WTC11 (cell line): ENCODE measurements at regions not wholly inside any gene's neighbourhood (a gene's known extent, or its start where the extent isn't known, plus 50 kb on each side); places are given as distances from the start of the nearest gene placed in this dataset.

Experiments
- ATAC-seq: fragments of 200-7000 bp; cut with Tn5 transposase; 2 replicates; pipeline ENCODE4 v1.10.0; 2021; ENCODE audit warnings: mild to moderate bottlenecking, moderate library complexity
- CTCF ChIA-PET: fragments of 300-600 bp; sonication (Branson Sonifier 250); formaldehyde crosslinking; loops from one replicate; lab custom pipeline; 2021; ENCODE audit warnings: antibody characterized with exemption; lab: Charles Lee
- POLR2A ChIA-PET: fragments of 350-600 bp; sonication (Branson Sonifier 250); formaldehyde crosslinking; loops from one replicate; lab custom pipeline; 2021; ENCODE audit warnings: antibody characterized with exemption; lab: Charles Lee
- DNase-seq: peaks from one replicate; pipeline ENCODE4 v3.0.0; 2021; ENCODE audit warnings: low spot score
- H3K27ac Mint-ChIP-seq: 2 replicates; pipeline ENCODE4 v1.8.0; 2021; ENCODE audit warnings: mixed read lengths
- H3K27me3 Mint-ChIP-seq: 2 replicates; pipeline ENCODE4 v1.8.0; 2021; ENCODE audit warnings: low read depth, mild to moderate bottlenecking, moderate library complexity, mixed read lengths
- H3K36me3 Mint-ChIP-seq: 2 replicates; pipeline ENCODE4 v1.8.0; 2021; ENCODE audit warnings: mixed read lengths
- H3K4me1 Mint-ChIP-seq: 2 replicates; pipeline ENCODE4 v1.8.0; 2022; ENCODE audit warnings: mixed read lengths
- H3K4me3 Mint-ChIP-seq: 2 replicates; pipeline ENCODE4 v1.8.0; 2021; ENCODE audit warnings: mild to moderate bottlenecking, moderate library complexity, mixed read lengths
- H3K9me3 Mint-ChIP-seq: 2 replicates; pipeline ENCODE4 v1.8.0; 2021; ENCODE audit warnings: mixed read lengths
- ATF2 ChIP-seq: sonication (generic); formaldehyde crosslinking; IDR thresholded peaks from 2 replicates; pipeline ENCODE4 v1.8.1; 2022; ENCODE audit warnings: low read depth, missing genetic modification reagents, borderline replicate concordance
- ATF6 ChIP-seq: sonication (generic); formaldehyde crosslinking; IDR thresholded peaks from 2 replicates; pipeline ENCODE4 v1.8.1; 2023; ENCODE audit warnings: mild to moderate bottlenecking, missing genetic modification reagents
- CBFB ChIP-seq: sonication (generic); formaldehyde crosslinking; IDR thresholded peaks from 2 replicates; pipeline ENCODE4 v1.8.1; 2022; ENCODE audit warnings: mild to moderate bottlenecking, low read depth, missing genetic modification reagents
- E2F1 ChIP-seq: sonication (generic); formaldehyde crosslinking; IDR thresholded peaks from 2 replicates; pipeline ENCODE4 v1.8.0; 2022; ENCODE audit warnings: mild to moderate bottlenecking, missing genetic modification reagents
- ETV6 ChIP-seq: sonication (generic); formaldehyde crosslinking; IDR thresholded peaks from 2 replicates; pipeline ENCODE4 v1.8.1; 2022; ENCODE audit warnings: mild to moderate bottlenecking, missing genetic modification reagents
- FOXJ3 ChIP-seq: sonication (generic); formaldehyde crosslinking; IDR thresholded peaks from 2 replicates; pipeline ENCODE4 v1.9.0; 2021; ENCODE audit warnings: missing genetic modification reagents, mild to moderate bottlenecking, borderline replicate concordance
- FOXP1 ChIP-seq: sonication (generic); formaldehyde crosslinking; IDR thresholded peaks from 2 replicates; pipeline ENCODE4 v1.8.0; 2022; ENCODE audit warnings: missing genetic modification reagents, mild to moderate bottlenecking, moderate library complexity, borderline replicate concordance
- GABPB1 ChIP-seq: sonication (generic); formaldehyde crosslinking; IDR thresholded peaks from 2 replicates; pipeline ENCODE4 v1.8.1; 2023; ENCODE audit warnings: mild to moderate bottlenecking, missing genetic modification reagents
- GRHL2 ChIP-seq: fragments of 250-450 bp; sonication (Bioruptor Pico); IDR thresholded peaks from 2 replicates; pipeline ENCODE4 v1.8.0; 2022; ENCODE audit warnings: mild to moderate bottlenecking, moderate library complexity; ENCODE audit not compliant: insufficient replicate concordance, severe bottlenecking
- IRF1 ChIP-seq: sonication (generic); formaldehyde crosslinking; IDR thresholded peaks from 2 replicates; pipeline ENCODE4 v1.8.0; 2023; ENCODE audit warnings: missing genetic modification reagents
- MAX ChIP-seq: sonication (generic); formaldehyde crosslinking; IDR thresholded peaks from 2 replicates; pipeline ENCODE4 v1.8.0; 2022; ENCODE audit warnings: mild to moderate bottlenecking, missing genetic modification reagents
- MLX ChIP-seq: sonication (generic); formaldehyde crosslinking; IDR thresholded peaks from 2 replicates; pipeline ENCODE4 v1.8.1; 2023; ENCODE audit warnings: mild to moderate bottlenecking, missing genetic modification reagents, moderate library complexity
- NR1H2 ChIP-seq: sonication (generic); formaldehyde crosslinking; IDR thresholded peaks from 2 replicates; pipeline ENCODE4 v1.9.0; 2021; ENCODE audit warnings: mild to moderate bottlenecking, moderate library complexity, missing genetic modification reagents
- PRRX2 ChIP-seq: fragments of 250-450 bp; sonication (Bioruptor Pico); IDR thresholded peaks from 2 replicates; pipeline ENCODE4 v1.8.0; 2021; ENCODE audit warnings: mild to moderate bottlenecking
- SMAD3 ChIP-seq: sonication (generic); formaldehyde crosslinking; IDR thresholded peaks from 2 replicates; pipeline ENCODE4 v1.8.0; 2022; ENCODE audit warnings: missing genetic modification reagents, mild to moderate bottlenecking, borderline replicate concordance
- USF2 ChIP-seq: sonication (generic); formaldehyde crosslinking; IDR thresholded peaks from 2 replicates; pipeline ENCODE4 v1.8.1; 2023; ENCODE audit warnings: mild to moderate bottlenecking, missing genetic modification reagents, moderate library complexity
- ZBTB21 ChIP-seq: sonication (generic); formaldehyde crosslinking; IDR thresholded peaks from 2 replicates; pipeline ENCODE4 v1.8.1; 2023; ENCODE audit warnings: mild to moderate bottlenecking, missing genetic modification reagents, borderline replicate concordance
- ZNF121 ChIP-seq: sonication (generic); formaldehyde crosslinking; IDR thresholded peaks from 2 replicates; pipeline ENCODE4 v1.8.0; 2023; ENCODE audit warnings: missing genetic modification reagents
- ZNF138 ChIP-seq: sonication (generic); formaldehyde crosslinking; conservative IDR thresholded peaks from 2 replicates; pipeline ENCODE4 v1.8.1; 2022; ENCODE audit warnings: mild to moderate bottlenecking, moderate library complexity, missing genetic modification reagents
- ZNF219 ChIP-seq: sonication (generic); formaldehyde crosslinking; IDR thresholded peaks from 2 replicates; pipeline ENCODE4 v1.8.0; 2023; ENCODE audit warnings: missing genetic modification reagents, mild to moderate bottlenecking, borderline replicate concordance
- ZNF512 ChIP-seq: sonication (generic); formaldehyde crosslinking; IDR thresholded peaks from 2 replicates; pipeline ENCODE4 v1.8.1; 2022; ENCODE audit warnings: missing genetic modification reagents, borderline replicate concordance

GRCh38 chr18:39802648-39803229 lies 2152.3 kb upstream of the PIK3C3 start:
- CTCF ChIA-PET, result no interaction called here
- H3K9me3 Mint-ChIP-seq, result peaks cover 30% of the 10 kb centered on the region
- TF ChIP-seq CBFB, result no peak
- no peak for TF ChIP-seq ATF2
- TF ChIP-seq ZNF219, result no peak
- no peak for TF ChIP-seq NR1H2 (CRISPR knock-in tag)
- TF ChIP-seq, all 79 proteins: peak for 0
- Mint-ChIP-seq H3K27me3 (no peaks in the 10 kb centered on the region; the same call in 1 of the 2 replicates), H3K4me1 (peaks cover 10% of the 10 kb centered on the region), H3K27ac (peak overlapping the region; percentile 83), H3K4me3 (no peak overlapping the region), H3K36me3 (peaks cover 28% of the 10 kb centered on the region)
- POLR2A ChIA-PET, result no interaction called here
- no peak for DNase-seq
- no peak for ATAC-seq

GRCh38 chr18:39801848-39802247 lies 2153.2 kb upstream of the PIK3C3 start:
- ChIA-PET CTCF (no interaction called here), POLR2A (no interaction called here)
- no peak overlapping the region for H3K4me3 Mint-ChIP-seq
- DNase-seq (no peak), ATAC-seq (no peak)
- H3K27me3 Mint-ChIP-seq, result no peaks in the 10 kb centered on the region; the same call in 1 of the 2 replicates
- peaks cover 30% of the 10 kb centered on the region for H3K9me3 Mint-ChIP-seq
- peaks cover 18% of the 10 kb centered on the region for H3K4me1 Mint-ChIP-seq
- TF ChIP-seq USF2 (no peak), FOXP1 (CRISPR knock-in tag) (no peak), ZBTB21 (CRISPR knock-in tag) (0 out of 2 replicates have a peak, but pooled peaks have one; percentile 60), PRRX2 (CRISPR knock-in tag) (no peak), E2F1 (CRISPR knock-in tag) (no peak), IRF1 (CRISPR knock-in tag) (no peak), FOXJ3 (no peak)
- H3K27ac Mint-ChIP-seq, result peak overlapping the region; percentile 65
- H3K36me3 Mint-ChIP-seq, result peaks cover 28% of the 10 kb centered on the region

GRCh38 chr18:39801010-39801409 lies 2154.0 kb upstream of the PIK3C3 start:
- ChIA-PET POLR2A (no interaction called here), CTCF (no interaction called here)
- no peak for ATAC-seq
- Mint-ChIP-seq H3K27me3 (no peaks in the 10 kb centered on the region; the same call in 1 of the 2 replicates), H3K9me3 (peaks cover 30% of the 10 kb centered on the region), H3K36me3 (peaks cover 28% of the 10 kb centered on the region), H3K4me1 (peaks cover 24% of the 10 kb centered on the region), H3K4me3 (no peak overlapping the region), H3K27ac (no peak overlapping the region)
- no peak for DNase-seq
- no peak for TF ChIP-seq MLX
- no peak for TF ChIP-seq ZNF512 (CRISPR knock-in tag)
- no peak for TF ChIP-seq FOXJ3
- TF ChIP-seq MAX (CRISPR knock-in tag), result no peak
- no peak for TF ChIP-seq SMAD3 (CRISPR knock-in tag)
- no peak for TF ChIP-seq ZNF138 (CRISPR knock-in tag)
- TF ChIP-seq ATF6 (CRISPR knock-in tag), result no peak
- no peak for TF ChIP-seq ETV6 (CRISPR knock-in tag)
- no peak for TF ChIP-seq ZNF121 (CRISPR knock-in tag)
- no peak for TF ChIP-seq GABPB1
- TF ChIP-seq GRHL2 (CRISPR knock-in tag), result no peak
